ENCODE measurements at regions not wholly inside any gene's neighbourhood (a gene's known extent, or its start where the extent isn't known, plus 50 kb on each side); places are given as distances from the start of the nearest gene placed in this dataset.

DNA sequence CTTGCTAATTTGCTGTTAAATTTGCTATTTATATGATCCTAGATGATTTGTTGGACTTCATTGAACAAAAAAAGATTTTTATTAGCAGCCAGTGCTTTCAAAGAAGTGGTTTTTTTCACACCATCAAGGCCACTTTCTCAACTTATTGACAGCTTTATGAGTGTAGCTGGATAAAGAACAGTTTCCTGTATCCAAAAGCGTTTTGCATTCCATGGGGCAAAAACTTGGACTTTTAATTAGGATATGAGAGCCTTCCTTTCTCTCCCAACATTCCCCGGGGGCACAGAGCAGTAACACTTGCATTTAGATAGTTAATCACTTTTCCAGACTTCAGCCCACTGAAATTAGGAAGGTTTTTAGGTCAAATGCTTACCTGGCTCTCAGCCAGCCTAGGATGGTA lies 177.1 kb upstream of the ELAC2 start:
- H3K27ac ChIP-seq (ENCODE audit: extremely low read depth, low read depth, low read length): no peak overlapping the region
- 0 out of 2 replicates have a peak, but pooled peaks cover 5% of the 10 kb centered on the region for H3K4me1 ChIP-seq (ENCODE audit: control insufficient read depth, insufficient read depth, low read length)
- H3K4me3 ChIP-seq (ENCODE audit: low read depth, low read length): no peak overlapping the region
- no peaks in the 10 kb centered on the region; the same call in 1 of the 2 replicates for H3K9me3 ChIP-seq (ENCODE audit: control insufficient read depth, insufficient read depth, low read depth, low read length)
- POLR2A ChIA-PET: no interaction called here
- CTCF ChIA-PET: no interaction called here
- TF ChIP-seq ZNF169 (tag by site-specific recombination; IDR thresholded peaks at IDR 0.05) (no peak), SP7 (tag by site-specific recombination; IDR thresholded peaks at IDR 0.05) (peak; percentile 58), ZNF843 (tag by site-specific recombination; IDR thresholded peaks at IDR 0.05) (0 out of 2 replicates have a peak, but pooled peaks have one; percentile 44), HOXD13 (CRISPR knock-in tag; IDR thresholded peaks at IDR 0.05; ENCODE audit: borderline replicate concordance) (peak; percentile 80; the same call in 1 of the 2 replicates), OSR2 (tag by site-specific recombination; IDR thresholded peaks at IDR 0.05) (peak; percentile 35), SP2 (tag by site-specific recombination; IDR thresholded peaks at IDR 0.05) (no peak), GLI4 (tag by site-specific recombination; IDR thresholded peaks at IDR 0.05) (no peak), ZNF600 (tag by site-specific recombination; IDR thresholded peaks at IDR 0.05) (no peak), KLF16 (tag by site-specific recombination; IDR thresholded peaks at IDR 0.05) (no peak), FEZF1 (tag by site-specific recombination; IDR thresholded peaks at IDR 0.05) (peak; percentile 88), ZNF664 (tag by site-specific recombination; IDR thresholded peaks at IDR 0.05) (no peak), SCRT2 (tag by site-specific recombination; IDR thresholded peaks at IDR 0.05) (no peak), KLF1 (tag by site-specific recombination; IDR thresholded peaks at IDR 0.05) (no peak), ZNF660 (tag by site-specific recombination; IDR thresholded peaks at IDR 0.05) (no peak), ZNF354C (tag by site-specific recombination; IDR thresholded peaks at IDR 0.05; ENCODE audit: borderline replicate concordance, low read depth) (no peak), ZNF777 (tag by site-specific recombination; IDR thresholded peaks at IDR 0.05; ENCODE audit: borderline replicate concordance) (no peak), ZNF677 (tag by site-specific recombination; IDR thresholded peaks at IDR 0.05) (no peak)
- TF ChIP-seq, protein P1, sequence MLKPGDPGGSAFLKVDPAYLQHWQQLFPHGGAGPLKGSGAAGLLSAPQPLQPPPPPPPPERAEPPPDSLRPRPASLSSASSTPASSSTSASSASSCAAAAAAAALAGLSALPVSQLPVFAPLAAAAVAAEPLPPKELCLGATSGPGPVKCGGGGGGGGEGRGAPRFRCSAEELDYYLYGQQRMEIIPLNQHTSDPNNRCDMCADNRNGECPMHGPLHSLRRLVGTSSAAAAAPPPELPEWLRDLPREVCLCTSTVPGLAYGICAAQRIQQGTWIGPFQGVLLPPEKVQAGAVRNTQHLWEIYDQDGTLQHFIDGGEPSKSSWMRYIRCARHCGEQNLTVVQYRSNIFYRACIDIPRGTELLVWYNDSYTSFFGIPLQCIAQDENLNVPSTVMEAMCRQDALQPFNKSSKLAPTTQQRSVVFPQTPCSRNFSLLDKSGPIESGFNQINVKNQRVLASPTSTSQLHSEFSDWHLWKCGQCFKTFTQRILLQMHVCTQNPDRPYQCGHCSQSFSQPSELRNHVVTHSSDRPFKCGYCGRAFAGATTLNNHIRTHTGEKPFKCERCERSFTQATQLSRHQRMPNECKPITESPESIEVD (tag by site-specific recombination; IDR thresholded peaks at IDR 0.05): peak; percentile 94
- TF ChIP-seq, protein P2, sequence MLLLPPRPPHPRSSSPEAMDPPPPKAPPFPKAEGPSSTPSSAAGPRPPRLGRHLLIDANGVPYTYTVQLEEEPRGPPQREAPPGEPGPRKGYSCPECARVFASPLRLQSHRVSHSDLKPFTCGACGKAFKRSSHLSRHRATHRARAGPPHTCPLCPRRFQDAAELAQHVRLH (tag by site-specific recombination; IDR thresholded peaks at IDR 0.05): no peak
- TF ChIP-seq, protein P3, sequence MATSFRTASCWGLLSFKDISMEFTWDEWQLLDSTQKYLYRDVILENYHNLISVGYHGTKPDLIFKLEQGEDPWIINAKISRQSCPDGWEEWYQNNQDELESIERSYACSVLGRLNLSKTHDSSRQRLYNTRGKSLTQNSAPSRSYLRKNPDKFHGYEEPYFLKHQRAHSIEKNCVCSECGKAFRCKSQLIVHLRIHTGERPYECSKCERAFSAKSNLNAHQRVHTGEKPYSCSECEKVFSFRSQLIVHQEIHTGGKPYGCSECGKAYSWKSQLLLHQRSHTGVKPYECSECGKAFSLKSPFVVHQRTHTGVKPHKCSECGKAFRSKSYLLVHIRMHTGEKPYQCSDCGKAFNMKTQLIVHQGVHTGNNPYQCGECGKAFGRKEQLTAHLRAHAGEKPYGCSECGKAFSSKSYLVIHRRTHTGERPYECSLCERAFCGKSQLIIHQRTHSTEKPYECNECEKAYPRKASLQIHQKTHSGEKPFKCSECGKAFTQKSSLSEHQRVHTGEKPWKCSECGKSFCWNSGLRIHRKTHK (tag by site-specific recombination; IDR thresholded peaks at IDR 0.05): no peak
- TF ChIP-seq, protein P4, sequence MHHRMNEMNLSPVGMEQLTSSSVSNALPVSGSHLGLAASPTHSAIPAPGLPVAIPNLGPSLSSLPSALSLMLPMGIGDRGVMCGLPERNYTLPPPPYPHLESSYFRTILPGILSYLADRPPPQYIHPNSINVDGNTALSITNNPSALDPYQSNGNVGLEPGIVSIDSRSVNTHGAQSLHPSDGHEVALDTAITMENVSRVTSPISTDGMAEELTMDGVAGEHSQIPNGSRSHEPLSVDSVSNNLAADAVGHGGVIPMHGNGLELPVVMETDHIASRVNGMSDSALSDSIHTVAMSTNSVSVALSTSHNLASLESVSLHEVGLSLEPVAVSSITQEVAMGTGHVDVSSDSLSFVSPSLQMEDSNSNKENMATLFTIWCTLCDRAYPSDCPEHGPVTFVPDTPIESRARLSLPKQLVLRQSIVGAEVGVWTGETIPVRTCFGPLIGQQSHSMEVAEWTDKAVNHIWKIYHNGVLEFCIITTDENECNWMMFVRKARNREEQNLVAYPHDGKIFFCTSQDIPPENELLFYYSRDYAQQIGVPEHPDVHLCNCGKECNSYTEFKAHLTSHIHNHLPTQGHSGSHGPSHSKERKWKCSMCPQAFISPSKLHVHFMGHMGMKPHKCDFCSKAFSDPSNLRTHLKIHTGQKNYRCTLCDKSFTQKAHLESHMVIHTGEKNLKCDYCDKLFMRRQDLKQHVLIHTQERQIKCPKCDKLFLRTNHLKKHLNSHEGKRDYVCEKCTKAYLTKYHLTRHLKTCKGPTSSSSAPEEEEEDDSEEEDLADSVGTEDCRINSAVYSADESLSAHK (tag by site-specific recombination; IDR thresholded peaks at IDR 0.05): no peak
- TF ChIP-seq, protein P5, sequence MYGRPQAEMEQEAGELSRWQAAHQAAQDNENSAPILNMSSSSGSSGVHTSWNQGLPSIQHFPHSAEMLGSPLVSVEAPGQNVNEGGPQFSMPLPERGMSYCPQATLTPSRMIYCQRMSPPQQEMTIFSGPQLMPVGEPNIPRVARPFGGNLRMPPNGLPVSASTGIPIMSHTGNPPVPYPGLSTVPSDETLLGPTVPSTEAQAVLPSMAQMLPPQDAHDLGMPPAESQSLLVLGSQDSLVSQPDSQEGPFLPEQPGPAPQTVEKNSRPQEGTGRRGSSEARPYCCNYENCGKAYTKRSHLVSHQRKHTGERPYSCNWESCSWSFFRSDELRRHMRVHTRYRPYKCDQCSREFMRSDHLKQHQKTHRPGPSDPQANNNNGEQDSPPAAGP (tag by site-specific recombination; IDR thresholded peaks at IDR 0.05): no peak
- TF ChIP-seq, protein P6, sequence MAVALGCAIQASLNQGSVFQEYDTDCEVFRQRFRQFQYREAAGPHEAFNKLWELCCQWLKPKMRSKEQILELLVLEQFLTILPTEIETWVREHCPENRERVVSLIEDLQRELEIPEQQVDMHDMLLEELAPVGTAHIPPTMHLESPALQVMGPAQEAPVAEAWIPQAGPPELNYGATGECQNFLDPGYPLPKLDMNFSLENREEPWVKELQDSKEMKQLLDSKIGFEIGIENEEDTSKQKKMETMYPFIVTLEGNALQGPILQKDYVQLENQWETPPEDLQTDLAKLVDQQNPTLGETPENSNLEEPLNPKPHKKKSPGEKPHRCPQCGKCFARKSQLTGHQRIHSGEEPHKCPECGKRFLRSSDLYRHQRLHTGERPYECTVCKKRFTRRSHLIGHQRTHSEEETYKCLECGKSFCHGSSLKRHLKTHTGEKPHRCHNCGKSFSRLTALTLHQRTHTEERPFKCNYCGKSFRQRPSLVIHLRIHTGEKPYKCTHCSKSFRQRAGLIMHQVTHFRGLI (tag by site-specific recombination; IDR thresholded peaks at IDR 0.05): no peak
- TF ChIP-seq, protein P7, sequence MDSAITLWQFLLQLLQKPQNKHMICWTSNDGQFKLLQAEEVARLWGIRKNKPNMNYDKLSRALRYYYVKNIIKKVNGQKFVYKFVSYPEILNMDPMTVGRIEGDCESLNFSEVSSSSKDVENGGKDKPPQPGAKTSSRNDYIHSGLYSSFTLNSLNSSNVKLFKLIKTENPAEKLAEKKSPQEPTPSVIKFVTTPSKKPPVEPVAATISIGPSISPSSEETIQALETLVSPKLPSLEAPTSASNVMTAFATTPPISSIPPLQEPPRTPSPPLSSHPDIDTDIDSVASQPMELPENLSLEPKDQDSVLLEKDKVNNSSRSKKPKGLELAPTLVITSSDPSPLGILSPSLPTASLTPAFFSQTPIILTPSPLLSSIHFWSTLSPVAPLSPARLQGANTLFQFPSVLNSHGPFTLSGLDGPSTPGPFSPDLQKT (IDR thresholded peaks at IDR 0.05; ENCODE audit: borderline replicate concordance, low read depth, low read length): no peak
- H3K36me3 ChIP-seq (ENCODE audit: control insufficient read depth in 2 of 2, insufficient read depth in 1 of 2, low read length in 2 of 2): no peaks in the 10 kb centered on the region
